Limb (tissue), 2 donors: ENCODE measurements at regions not wholly inside any gene's neighbourhood (a gene's known extent, or its start where the extent isn't known, plus 50 kb on each side); places are given as distances from the start of the nearest gene placed in this dataset.

Experiments used
- DNase-seq, 2 donors: peaks; one replicate each; pipeline ENCODE4 v3.0.0-alpha.2; 2016; ENCODE audit errors: extremely low spot score in 2 of 2

DNA sequence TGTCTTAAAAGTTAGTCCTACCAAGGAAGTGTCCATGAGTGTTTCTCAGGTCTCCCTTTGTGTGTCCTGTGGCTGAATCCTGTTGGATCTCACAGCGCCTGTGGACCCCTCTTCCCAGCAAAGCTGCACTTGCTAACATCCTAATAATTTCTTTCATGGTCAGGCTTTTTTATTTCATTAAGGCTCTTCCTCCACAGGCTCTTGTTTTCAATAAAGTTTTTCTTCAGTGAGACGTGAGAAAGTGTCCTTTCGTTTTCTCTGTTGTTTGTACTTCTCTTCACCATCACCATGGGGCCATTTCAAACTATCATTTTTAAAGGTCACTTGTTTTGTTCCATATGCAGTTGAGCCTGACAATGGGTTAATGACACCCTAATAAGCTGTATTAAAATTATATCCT is 231.5 kb downstream of the LMO4 start:
- DNase-seq: no peak

- no peak for DNase-seq
Observed at GRCh38 chr1:87560601-87561360, 232.1 kb downstream of the LMO4 start.

DNA sequence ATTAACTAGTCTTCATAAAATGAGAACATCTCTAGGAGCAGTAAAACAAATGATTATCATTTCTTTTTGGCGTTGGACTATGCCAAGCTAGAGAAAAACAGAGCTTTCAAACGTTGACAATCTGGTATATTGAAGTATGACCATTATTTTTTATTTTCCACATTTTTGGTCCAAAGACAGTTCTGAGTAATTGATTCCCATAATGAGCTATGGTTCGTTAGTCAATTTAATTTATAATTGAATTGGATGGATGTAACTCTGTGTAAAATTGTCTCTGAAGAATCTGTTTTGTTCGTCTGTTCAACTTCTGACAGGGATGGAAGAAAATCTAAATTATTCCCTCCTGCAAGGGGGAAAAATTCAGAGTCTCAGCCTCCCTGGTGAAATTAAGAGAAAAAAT is 234.5 kb downstream of the LMO4 start:
- DNase-seq: no peak

DNA sequence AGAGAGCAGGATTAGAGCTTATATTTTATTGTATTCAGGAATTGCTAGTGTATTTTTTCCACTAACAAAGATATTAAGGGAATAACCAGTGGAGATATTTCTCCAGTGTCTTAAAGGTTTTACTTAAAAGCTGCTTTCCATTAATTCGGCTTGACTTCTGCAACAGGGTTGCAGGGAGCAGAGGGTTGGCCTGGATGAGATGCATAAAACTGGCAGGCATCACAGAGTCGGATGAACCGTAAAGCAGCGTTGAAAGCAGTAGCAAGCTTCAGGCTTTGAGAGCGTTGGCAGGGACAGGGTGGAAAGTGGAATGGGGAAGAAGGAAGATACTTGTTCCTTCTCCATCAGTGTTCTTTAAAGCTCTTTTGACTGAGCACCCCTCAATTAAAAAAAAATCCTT is 237.2 kb downstream of the LMO4 start:
- no peak for DNase-seq

DNA sequence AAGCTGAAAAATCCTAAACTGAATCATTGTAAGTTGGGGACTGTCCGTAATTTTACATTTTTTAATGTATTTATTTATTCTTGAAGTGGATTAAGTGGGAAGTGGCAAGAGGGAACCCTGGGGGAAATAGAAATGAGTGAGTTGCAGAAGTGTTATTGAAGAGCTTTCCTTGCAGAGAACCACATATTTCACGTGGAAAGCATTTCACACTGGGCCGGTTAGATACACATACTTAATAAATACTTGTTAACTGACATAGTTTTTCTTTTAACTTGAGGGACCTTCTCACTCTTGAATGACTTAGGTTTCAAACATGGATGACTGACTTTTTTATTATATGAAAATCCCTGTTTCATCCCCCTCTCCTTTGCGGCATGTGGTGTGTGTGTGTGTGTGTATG is 239.3 kb downstream of the LMO4 start:
- DNase-seq: no peak

DNA sequence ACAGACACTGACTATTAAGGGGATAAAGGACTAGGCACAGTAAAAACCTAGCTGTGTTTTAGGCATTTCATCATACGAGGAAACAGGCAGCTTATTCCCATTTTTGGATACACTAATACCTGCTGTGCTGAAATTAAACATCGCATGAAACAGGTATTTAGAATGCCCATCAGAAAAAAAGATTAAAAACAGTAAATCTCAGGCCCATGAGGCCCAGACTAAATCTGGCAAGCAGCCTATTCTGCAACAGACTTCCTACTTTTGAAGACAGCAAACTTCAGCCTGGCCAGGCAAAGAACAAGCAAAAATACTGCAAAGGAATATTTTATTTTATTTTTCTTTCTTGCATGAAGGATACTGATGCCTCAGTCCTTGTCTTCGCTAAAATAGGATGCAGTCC is 240.2 kb downstream of the LMO4 start:
- no peak for DNase-seq

DNA sequence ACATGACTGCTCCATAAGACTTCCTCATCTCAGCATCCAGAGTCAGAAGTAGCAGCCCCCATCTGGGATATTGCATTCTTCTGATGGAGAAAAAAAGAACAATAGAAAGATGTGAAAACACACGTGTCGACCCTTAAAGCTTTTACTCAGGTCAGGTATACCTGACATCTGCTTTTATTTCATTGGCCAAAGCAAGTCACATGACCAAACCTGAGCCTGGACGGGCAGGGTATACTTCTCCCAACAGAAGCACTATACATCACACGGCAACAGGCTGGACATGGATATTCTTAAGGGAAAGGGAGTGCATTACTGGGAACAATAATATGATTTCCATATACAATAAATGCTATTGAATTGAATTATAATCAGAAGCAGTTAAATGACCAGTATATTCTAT is 243.3 kb downstream of the LMO4 start:
- no peak for DNase-seq

GRCh38 chr1:87572891-87573290 is 244.2 kb downstream of the LMO4 start:
- no peak for DNase-seq

GRCh38 chr1:87575528-87575927 is 246.8 kb downstream of the LMO4 start:
- DNase-seq: no peak

- no peak for DNase-seq
Observed at GRCh38 chr1:87578464-87578863, 249.8 kb downstream of the LMO4 start.

GRCh38 chr1:87583459-87583858 is 254.8 kb downstream of the LMO4 start:
- no peak for DNase-seq

- DNase-seq: no peak
Observed at GRCh38 chr1:87584586-87584985, 255.9 kb downstream of the LMO4 start.

DNA sequence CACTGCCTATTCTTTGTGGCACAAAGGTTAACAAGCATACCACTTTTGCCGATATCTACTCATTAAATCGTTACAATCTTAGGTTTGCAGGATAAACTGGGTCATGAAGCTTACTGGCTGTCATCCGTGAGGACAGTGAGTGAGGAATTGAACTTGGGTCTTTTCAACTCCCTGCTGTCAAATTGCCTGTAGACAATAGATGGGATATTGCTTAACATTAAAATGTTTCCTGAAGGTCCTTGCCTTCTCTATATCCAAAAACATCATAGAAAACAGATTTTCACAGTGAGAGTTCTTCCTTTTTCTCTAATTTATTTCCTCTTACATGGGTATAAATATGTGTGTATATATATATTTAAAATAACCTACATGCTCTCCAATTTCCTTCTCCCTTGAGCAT is 257.8 kb downstream of the LMO4 start:
- no peak for DNase-seq

GRCh38 chr1:87588495-87588894 is 259.8 kb downstream of the LMO4 start:
- no peak for DNase-seq

GRCh38 chr1:87591492-87591891 is 262.8 kb downstream of the LMO4 start:
- no peak for DNase-seq

DNA sequence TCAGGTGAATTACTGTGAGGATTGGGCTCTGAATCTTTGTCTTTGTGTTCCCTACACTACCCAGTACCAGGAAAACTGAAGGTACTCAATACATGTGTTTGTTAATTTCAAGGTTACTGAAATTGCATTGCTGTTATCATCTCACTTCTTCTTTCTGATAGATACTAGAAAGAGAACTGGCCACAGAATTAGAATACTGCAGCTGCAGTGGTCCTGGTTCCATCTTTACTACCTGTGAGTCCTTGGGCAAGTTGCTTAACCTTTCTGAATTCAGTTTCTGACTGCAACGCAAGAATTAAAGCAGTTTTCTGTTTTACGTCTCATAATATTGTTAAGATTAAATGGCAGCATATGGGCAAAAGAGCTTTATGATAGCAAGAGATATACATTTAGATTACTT is 263.5 kb downstream of the LMO4 start:
- DNase-seq: no peak

GRCh38 chr1:87594736-87595383 is 266.2 kb downstream of the LMO4 start:
- no peak for DNase-seq

- DNase-seq: no peak
Observed at GRCh38 chr1:87595384-87595781, 266.7 kb downstream of the LMO4 start.

DNA sequence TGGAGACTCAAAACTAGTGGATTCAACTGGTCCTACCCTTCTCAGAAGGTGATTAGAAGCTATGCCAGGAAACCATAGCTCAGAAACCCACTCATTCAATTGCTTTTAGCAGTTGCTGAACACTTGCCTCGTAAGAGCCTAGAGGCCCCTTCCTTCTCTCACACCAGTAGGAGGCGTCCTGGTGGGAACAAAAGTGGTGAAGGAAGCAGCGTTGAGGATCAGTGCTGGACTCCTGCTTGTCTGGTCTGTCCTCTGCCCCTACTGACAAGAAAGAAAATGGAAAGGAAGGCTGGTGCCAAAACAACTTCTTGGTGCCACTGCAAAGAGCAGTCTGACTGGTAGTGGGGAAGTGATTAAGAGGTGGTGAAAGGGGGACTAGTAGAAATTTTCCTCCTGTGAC is 269.7 kb downstream of the LMO4 start:
- no peak for DNase-seq

- DNase-seq: no peak
Observed at GRCh38 chr1:87599569-87599968, 270.9 kb downstream of the LMO4 start.

DNA sequence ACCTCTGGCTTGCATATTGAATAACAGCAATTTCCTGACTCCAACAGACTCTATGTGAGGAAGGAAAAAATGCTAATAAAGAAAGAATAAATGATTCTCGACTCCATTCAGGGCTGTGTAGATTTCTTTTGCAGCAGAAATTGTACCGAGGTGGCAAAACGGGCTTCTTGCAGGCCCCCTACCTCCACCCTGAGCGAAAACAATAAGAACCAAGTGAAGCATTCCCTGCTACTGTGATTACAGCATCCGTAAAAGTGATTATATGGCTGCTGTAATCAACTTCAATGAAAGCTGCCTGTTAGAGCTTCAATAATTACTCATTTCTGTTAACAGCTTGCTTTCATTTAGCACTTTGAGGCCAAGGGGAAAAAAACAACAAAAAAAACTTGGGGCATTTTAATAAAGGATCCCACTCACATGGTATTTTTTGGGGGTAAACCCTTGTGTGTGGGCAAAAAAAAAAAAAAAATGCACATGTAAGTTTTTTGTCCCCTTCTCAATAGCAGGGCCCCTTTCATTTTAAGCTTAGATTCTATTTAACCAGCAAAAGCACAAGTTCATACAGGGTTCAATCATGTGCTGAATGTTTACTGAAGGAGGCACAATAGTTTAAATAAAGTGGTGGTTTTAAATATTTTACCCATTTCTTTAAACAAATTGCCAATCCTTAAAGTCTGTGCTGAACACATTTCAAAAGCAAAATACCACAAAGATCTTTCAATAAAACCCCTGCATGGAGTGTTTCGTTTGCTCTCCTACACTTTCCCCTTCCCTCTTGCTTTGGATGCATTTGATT is 271.6 kb downstream of the LMO4 start:
- no peak for DNase-seq

GRCh38 chr1:87600854-87601253 is 272.2 kb downstream of the LMO4 start:
- no peak for DNase-seq

- no peak for DNase-seq
Observed at GRCh38 chr1:87603626-87604025, 274.9 kb downstream of the LMO4 start.
